ENCODE measurements at regions not wholly inside any gene's neighbourhood (a gene's known extent, or its start where the extent isn't known, plus 50 kb on each side); places are given as distances from the start of the nearest gene placed in this dataset.

GRCh38 chr1:195186544-195186943 lies 1421.7 kb downstream of the KCNT2 start:
- DNase-seq (ENCODE audit: low read depth, low spot score), result no peak
- H3K9ac ChIP-seq (replicated peaks; ENCODE audit: extremely low read depth, insufficient read depth, low read length), result no peak overlapping the region
- BruUV-seq (replicated peaks), result no TSS peak
- H3K4me1 ChIP-seq (ENCODE audit: control insufficient read depth, extremely low read depth, insufficient read depth, low read length), result no peaks in the 10 kb centered on the region
- no peak overlapping the region for H3K27ac ChIP-seq (ENCODE audit: insufficient read depth, low read depth, low read length)
- H3K27me3 ChIP-seq (ENCODE audit: control insufficient read depth in 2 of 2, insufficient read depth in 2 of 2, low read length in 2 of 2), result no peaks in the 10 kb centered on the region
- no peaks in the 10 kb centered on the region for H3K9me1 ChIP-seq (replicated peaks; ENCODE audit: control insufficient read depth, extremely low read depth, insufficient read depth, low read length)
- POLR2A ChIA-PET, result no interaction called here
- TF ChIP-seq GATA2 (IDR thresholded peaks at IDR 0.05; ENCODE audit: insufficient read depth, insufficient read length, low read depth, low read length) (no peak), POLR2A (IDR thresholded peaks at IDR 0.05; ENCODE audit: low read depth, low read length) (no peak), EZH2 (IDR thresholded peaks at IDR 0.05; ENCODE audit: borderline replicate concordance, low read depth, low read length, severe bottlenecking) (no peak), FOS (IDR thresholded peaks at IDR 0.05; ENCODE audit: borderline replicate concordance, insufficient read depth, low read length) (no peak), CTCF (IDR thresholded peaks at IDR 0.05; ENCODE audit: extremely low read depth in 1 of 2, insufficient read depth in 1 of 2, low read depth in 1 of 2, low read length in 2 of 2) (no peak), MYC (IDR thresholded peaks at IDR 0.05; ENCODE audit: low read depth, low read length) (no peak), POLR2AphosphoS5 (IDR thresholded peaks at IDR 0.05; ENCODE audit: insufficient read depth, low read depth, low read length) (no peak), JUN (IDR thresholded peaks at IDR 0.05; ENCODE audit: borderline replicate concordance, insufficient read depth, insufficient read length, low read depth) (no peak), MAX (IDR thresholded peaks at IDR 0.05; ENCODE audit: insufficient read depth, insufficient read length) (no peak)
- H3K4me2 ChIP-seq (ENCODE audit: insufficient read depth, low read length), result no peak overlapping the region
- dilution Hi-C loops (cut with MboI; ENCODE audit: extremely low pct_ligation_motif_present, low sequenced_read_pairs) (no loop called here), intact Hi-C loops (cut with micrococcal nuclease) (no loop called here)
- no peaks in the 10 kb centered on the region for H3K79me2 ChIP-seq (ENCODE audit: control insufficient read depth, insufficient read depth, low read length)
- H3K36me3 ChIP-seq (ENCODE audit: control insufficient read depth in 2 of 2, extremely low read depth in 1 of 2, insufficient read depth in 2 of 2, low read length in 2 of 2), result no peaks in the 10 kb centered on the region
- CTCF ChIA-PET, result interaction anchor here (0.9 kb wide), 1 partner anchor 10 kb away, joined by 3 read pairs; no protein-coding TSS in a partner anchor
- no peak for FAIRE-seq
- peaks cover 4% of the 10 kb centered on the region for H3K9me3 ChIP-seq (replicated peaks; ENCODE audit: control insufficient read depth, insufficient read depth, low read length)
- H2AFZ ChIP-seq (ENCODE audit: low read depth, low read length), result no peak overlapping the region
- H3K4me3 ChIP-seq (replicated peaks in 1 of 3; ENCODE audit: insufficient read depth in 1 of 3, low read depth in 1 of 3, low read length in 3 of 3), result no peak overlapping the region
- no peaks in the 10 kb centered on the region for H4K20me1 ChIP-seq (replicated peaks; ENCODE audit: control insufficient read depth, extremely low read depth, insufficient read depth, low read length)
